ENCODE measurements at regions not wholly inside any gene's neighbourhood (a gene's known extent, or its start where the extent isn't known, plus 50 kb on each side); places are given as distances from the start of the nearest gene placed in this dataset.

GRCh38 chr12:43281563-43281962 is 270.4 kb downstream of the ADAMTS20 start:
- H3K4me1 ChIP-seq (ENCODE audit: control insufficient read depth in 5 of 5, insufficient read depth in 5 of 5, low read length in 5 of 5) = peaks cover 0 to 27% (median 6%) of the 10 kb centered on the region in 5 donors
- no peaks in the 10 kb centered on the region for H3K9me3 ChIP-seq (ENCODE audit: control insufficient read depth in 4 of 4, insufficient read depth in 3 of 4, low read length in 3 of 4)
- TF ChIP-seq CTCF (IDR thresholded peaks at IDR 0.05; ENCODE audit: control extremely low read depth, extremely low read depth) = no peak
- H3K36me3 ChIP-seq (ENCODE audit: control insufficient read depth in 4 of 4, insufficient read depth in 4 of 4, low read length in 4 of 4) = no peaks in the 10 kb centered on the region
- no peak overlapping the region for H3K9ac ChIP-seq (ENCODE audit: insufficient read depth in 1 of 2, low read length in 2 of 2)
- DNase-seq = peak in 1 of 3 donors; percentile 12
- H3K27ac ChIP-seq (ENCODE audit: low read depth in 1 of 2, low read length in 1 of 2) = no peak overlapping the region
- H3K4me3 ChIP-seq = no peak overlapping the region
- no peaks in the 10 kb centered on the region for H3K27me3 ChIP-seq (ENCODE audit: control insufficient read depth in 3 of 3, insufficient read depth in 3 of 3, low read length in 2 of 3)
- ATAC-seq (ENCODE audit: insufficient read depth, low FRiP score) = no peak
- 79 to 84% methylated on average over 3 of the region's 3 CpGs for WGBS, 2 donors

- no peak for TF ChIP-seq CTCF (IDR thresholded peaks at IDR 0.05; ENCODE audit: control extremely low read depth, extremely low read depth)
- DNase-seq (no peak), ATAC-seq (ENCODE audit: insufficient read depth, low FRiP score) (no peak)
- no peaks in the 10 kb centered on the region for H3K9me3 ChIP-seq (ENCODE audit: control insufficient read depth in 4 of 4, insufficient read depth in 3 of 4, low read length in 3 of 4)
- no peak overlapping the region for H3K4me3 ChIP-seq
- peaks cover 0 to 12% (median 4%) of the 10 kb centered on the region in 5 donors for H3K4me1 ChIP-seq (ENCODE audit: control insufficient read depth in 5 of 5, insufficient read depth in 5 of 5, low read length in 5 of 5)
- WGBS, 2 donors = 64 to 81% methylated on average over 3 of the region's 3 CpGs
- H3K27me3 ChIP-seq (ENCODE audit: control insufficient read depth in 3 of 3, insufficient read depth in 3 of 3, low read length in 2 of 3) = no peaks in the 10 kb centered on the region
- H3K36me3 ChIP-seq (ENCODE audit: control insufficient read depth in 4 of 4, insufficient read depth in 4 of 4, low read length in 4 of 4) = no peaks in the 10 kb centered on the region
- H3K27ac ChIP-seq (ENCODE audit: low read depth in 1 of 2, low read length in 1 of 2) = no peak overlapping the region
- H3K9ac ChIP-seq (ENCODE audit: insufficient read depth in 1 of 2, low read length in 2 of 2) = no peak overlapping the region
These were observed 273.5 kb downstream of the ADAMTS20 start for GRCh38 chr12:43278541-43278832.

GRCh38 chr12:43277651-43278540 is 274.1 kb downstream of the ADAMTS20 start:
- ATAC-seq (ENCODE audit: insufficient read depth, low FRiP score) = no peak
- H3K27ac ChIP-seq (ENCODE audit: low read depth in 1 of 2, low read length in 1 of 2) = no peak overlapping the region
- no peak for TF ChIP-seq CTCF (IDR thresholded peaks at IDR 0.05; ENCODE audit: control extremely low read depth, extremely low read depth)
- H3K4me1 ChIP-seq (ENCODE audit: control insufficient read depth in 5 of 5, insufficient read depth in 5 of 5, low read length in 5 of 5) = peaks cover 0 to 12% (median 4%) of the 10 kb centered on the region in 5 donors
- no peaks in the 10 kb centered on the region for H3K9me3 ChIP-seq (ENCODE audit: control insufficient read depth in 4 of 4, insufficient read depth in 3 of 4, low read length in 3 of 4)
- WGBS, 2 donors = 63 to 76% methylated on average over 7 of the region's 7 CpGs
- no peak overlapping the region for H3K9ac ChIP-seq (ENCODE audit: insufficient read depth in 1 of 2, low read length in 2 of 2)
- no peaks in the 10 kb centered on the region for H3K27me3 ChIP-seq (ENCODE audit: control insufficient read depth in 3 of 3, insufficient read depth in 3 of 3, low read length in 2 of 3)
- H3K36me3 ChIP-seq (ENCODE audit: control insufficient read depth in 4 of 4, insufficient read depth in 4 of 4, low read length in 4 of 4) = no peaks in the 10 kb centered on the region
- peak in 1 of 3 donors; percentile 29 for DNase-seq
- no peak overlapping the region for H3K4me3 ChIP-seq

Data from lung (tissue), 11 donors.